ENCODE measurements at regions not wholly inside any gene's neighbourhood (a gene's known extent, or its start where the extent isn't known, plus 50 kb on each side); places are given as distances from the start of the nearest gene placed in this dataset.

- Histone ChIP-seq H3K79me1 (ENCODE audit: low read depth in 1 of 2, low read length in 2 of 2) (no peaks in the 10 kb centered on the region), H2BK15ac (ENCODE audit: low read depth, low read length) (no peak overlapping the region), H3K14ac (replicated peaks; ENCODE audit: low read depth, low read length) (no peak overlapping the region), H3K4me1 (ENCODE audit: control insufficient read depth, insufficient read depth, low read length) (no peaks in the 10 kb centered on the region), H3K4me3 (ENCODE audit: insufficient read depth, low read depth, low read length) (no peak overlapping the region), H3K56ac (ENCODE audit: extremely low read depth, insufficient read depth, low read length) (no peak overlapping the region), H2AK5ac (ENCODE audit: low read depth, low read length) (no peak overlapping the region), H2AK9ac (replicated peaks; ENCODE audit: low read depth, low read length, poor library complexity) (no peak overlapping the region), H2BK120ac (ENCODE audit: low read depth, low read length) (no peak overlapping the region), H2BK5ac (ENCODE audit: low read depth, low read length, poor library complexity, severe bottlenecking) (no peak overlapping the region), H3K27ac (ENCODE audit: insufficient read depth, low read length) (no peak overlapping the region), H3K9me3 (ENCODE audit: control insufficient read depth, insufficient read depth, low read length) (no peaks in the 10 kb centered on the region; the same call in 1 of the 2 replicates), H3K18ac (ENCODE audit: low read depth, low read length) (no peak overlapping the region), H3K9me1 (ENCODE audit: insufficient read depth, low read length) (no peaks in the 10 kb centered on the region; the same call in 1 of the 2 replicates), H3K27me3 (ENCODE audit: control insufficient read depth, insufficient read depth, low read length) (no peaks in the 10 kb centered on the region), H4K8ac (ENCODE audit: low read depth in 2 of 2, low read length in 2 of 2) (no peak overlapping the region), H3K36me3 (ENCODE audit: control insufficient read depth, insufficient read depth, low read length) (no peaks in the 10 kb centered on the region), H4K20me1 (ENCODE audit: insufficient read depth, low read length) (no peaks in the 10 kb centered on the region), H3K9ac (ENCODE audit: low read depth, low read length) (no peak overlapping the region), H3K4ac (ENCODE audit: low read depth, low read length) (no peak overlapping the region), H2AFZ (replicated peaks; ENCODE audit: low read length, poor library complexity) (no peak overlapping the region), H3K23ac (ENCODE audit: low read depth, low read length) (no peak overlapping the region), H2BK20ac (ENCODE audit: low read depth, low read length) (no peak overlapping the region), H4K5ac (ENCODE audit: low read depth, low read length) (no peak overlapping the region), H3K4me2 (ENCODE audit: low read depth, low read length) (no peak overlapping the region), H4K91ac (ENCODE audit: insufficient read depth, low read depth, low read length) (no peak overlapping the region)
- no peak for DNase-seq
- BruUV-seq (replicated peaks): no TSS peak
- ChIA-PET CTCF (no interaction called here), POLR2A (ENCODE audit: unreplicated experiment) (no interaction called here)
- ATAC-seq (ENCODE audit: low read depth): no peak
- TF ChIP-seq MAFK (IDR thresholded peaks at IDR 0.05; ENCODE audit: low read depth, low read length) (no peak), RFX5 (IDR thresholded peaks at IDR 0.05; ENCODE audit: low read depth, low read length) (no peak), CHD1 (IDR thresholded peaks at IDR 0.05; ENCODE audit: low read depth, low read length) (no peak), BHLHE40 (IDR thresholded peaks at IDR 0.05; ENCODE audit: low read depth, low read length) (no peak), POLR2A (IDR thresholded peaks at IDR 0.05; ENCODE audit: low read depth, low read length) (no peak)
- in situ Hi-C loops (cut with MboI; ENCODE audit: low sequenced_read_pairs): no loop called here
- WGBS, 2 experiments (ENCODE audit: extremely low coverage in 2 of 2, insufficient read length in 1 of 2): no CpG with 5 or more reads among the region's 1 CpG
- dilution Hi-C loops (cut with HindIII; ENCODE audit: low sequenced_read_pairs, unreplicated experiment): no loop called here
- intact Hi-C loops (cut with micrococcal nuclease): no loop called here
These were observed 115.6 kb upstream of the PLCB4 start for GRCh38 chr20:8953300-8953699.

Data from IMR-90 (cell line).